Osteocyte (in vitro differentiated cells): ENCODE measurements at regions not wholly inside any gene's neighbourhood (a gene's known extent, or its start where the extent isn't known, plus 50 kb on each side); places are given as distances from the start of the nearest gene placed in this dataset.

Experiments used
- DNase-seq: peaks from one replicate; pipeline ENCODE4 v3.0.0; 2021; ENCODE audit warnings: mixed read lengths; ENCODE audit not compliant: unreplicated experiment; ENCODE audit errors: extremely low spot score
- H3K27ac Mint-ChIP-seq: one replicate; pipeline ENCODE4 v1.8.0; 2021; ENCODE audit warnings: mild to moderate bottlenecking, mixed read lengths; ENCODE audit not compliant: unreplicated experiment
- H3K27me3 Mint-ChIP-seq: one replicate; pipeline ENCODE4 v1.8.0; 2021; ENCODE audit warnings: mixed read lengths; ENCODE audit not compliant: unreplicated experiment
- H3K36me3 Mint-ChIP-seq: one replicate; pipeline ENCODE4 v1.8.0; 2021; ENCODE audit warnings: mixed read lengths; ENCODE audit not compliant: unreplicated experiment
- H3K4me1 Mint-ChIP-seq: one replicate; pipeline ENCODE4 v1.8.0; 2021; ENCODE audit warnings: mixed read lengths; ENCODE audit not compliant: unreplicated experiment
- H3K4me3 Mint-ChIP-seq: one replicate; pipeline ENCODE4 v1.8.0; 2021; ENCODE audit warnings: mild to moderate bottlenecking, moderate library complexity, mixed read lengths; ENCODE audit not compliant: unreplicated experiment
- H3K9me3 Mint-ChIP-seq: one replicate; pipeline ENCODE4 v1.8.0; 2021; ENCODE audit warnings: mixed read lengths; ENCODE audit not compliant: unreplicated experiment
- TF ChIP-seq, protein P1 (sequence below): fragments of 200-600 bp; sonication (generic); IDR thresholded peaks from 2 replicates; pipeline ENCODE4 v1.5.0; 2021; ENCODE audit warnings: antibody characterized with exemption, mild to moderate bottlenecking, moderate library complexity

DNA sequence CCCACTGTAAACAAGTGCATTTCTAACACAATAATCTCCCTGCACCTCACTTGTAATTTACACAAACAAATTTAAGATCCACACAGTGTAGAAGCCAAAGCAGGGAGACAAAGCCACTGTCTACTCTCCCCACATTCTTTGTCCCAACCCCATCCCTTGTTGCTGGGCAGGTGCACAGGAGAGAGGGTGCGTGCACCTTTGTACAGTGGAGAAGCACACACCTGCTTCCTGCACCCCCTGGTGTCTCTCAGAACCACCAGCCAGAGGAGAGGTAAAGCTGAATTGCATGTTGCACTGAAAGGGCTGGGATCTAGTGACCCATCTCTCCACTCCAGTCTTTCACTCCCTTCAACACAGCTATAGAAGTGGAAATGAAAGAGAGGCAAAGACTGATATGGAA lies 51.4 kb upstream of the IFNG-AS1 start:
- H3K27me3 Mint-ChIP-seq = no peaks in the 10 kb centered on the region
- H3K4me3 Mint-ChIP-seq = no peak overlapping the region
- H3K36me3 Mint-ChIP-seq = no peaks in the 10 kb centered on the region
- H3K9me3 Mint-ChIP-seq = no peaks in the 10 kb centered on the region
- TF ChIP-seq, protein P1, sequence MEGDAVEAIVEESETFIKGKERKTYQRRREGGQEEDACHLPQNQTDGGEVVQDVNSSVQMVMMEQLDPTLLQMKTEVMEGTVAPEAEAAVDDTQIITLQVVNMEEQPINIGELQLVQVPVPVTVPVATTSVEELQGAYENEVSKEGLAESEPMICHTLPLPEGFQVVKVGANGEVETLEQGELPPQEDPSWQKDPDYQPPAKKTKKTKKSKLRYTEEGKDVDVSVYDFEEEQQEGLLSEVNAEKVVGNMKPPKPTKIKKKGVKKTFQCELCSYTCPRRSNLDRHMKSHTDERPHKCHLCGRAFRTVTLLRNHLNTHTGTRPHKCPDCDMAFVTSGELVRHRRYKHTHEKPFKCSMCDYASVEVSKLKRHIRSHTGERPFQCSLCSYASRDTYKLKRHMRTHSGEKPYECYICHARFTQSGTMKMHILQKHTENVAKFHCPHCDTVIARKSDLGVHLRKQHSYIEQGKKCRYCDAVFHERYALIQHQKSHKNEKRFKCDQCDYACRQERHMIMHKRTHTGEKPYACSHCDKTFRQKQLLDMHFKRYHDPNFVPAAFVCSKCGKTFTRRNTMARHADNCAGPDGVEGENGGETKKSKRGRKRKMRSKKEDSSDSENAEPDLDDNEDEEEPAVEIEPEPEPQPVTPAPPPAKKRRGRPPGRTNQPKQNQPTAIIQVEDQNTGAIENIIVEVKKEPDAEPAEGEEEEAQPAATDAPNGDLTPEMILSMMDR = no peak
- no peak overlapping the region for H3K27ac Mint-ChIP-seq
- H3K4me1 Mint-ChIP-seq = peaks cover 8% of the 10 kb centered on the region
- no peak for DNase-seq
